GM12891 (cell line): ENCODE measurements at regions not wholly inside any gene's neighbourhood (a gene's known extent, or its start where the extent isn't known, plus 50 kb on each side); places are given as distances from the start of the nearest gene placed in this dataset.

Experiments
- POLR2A ChIP-seq: IDR thresholded peaks from 2 replicates; pipeline ENCODE4 v1.6.1; 2011; ENCODE audit warnings: low read depth, low read length, control low read depth
- POLR2AphosphoS5 ChIP-seq: IDR thresholded peaks from 2 replicates; pipeline ENCODE4 v1.6.1; 2011; ENCODE audit warnings: low read depth, low read length, control low read depth

DNA sequence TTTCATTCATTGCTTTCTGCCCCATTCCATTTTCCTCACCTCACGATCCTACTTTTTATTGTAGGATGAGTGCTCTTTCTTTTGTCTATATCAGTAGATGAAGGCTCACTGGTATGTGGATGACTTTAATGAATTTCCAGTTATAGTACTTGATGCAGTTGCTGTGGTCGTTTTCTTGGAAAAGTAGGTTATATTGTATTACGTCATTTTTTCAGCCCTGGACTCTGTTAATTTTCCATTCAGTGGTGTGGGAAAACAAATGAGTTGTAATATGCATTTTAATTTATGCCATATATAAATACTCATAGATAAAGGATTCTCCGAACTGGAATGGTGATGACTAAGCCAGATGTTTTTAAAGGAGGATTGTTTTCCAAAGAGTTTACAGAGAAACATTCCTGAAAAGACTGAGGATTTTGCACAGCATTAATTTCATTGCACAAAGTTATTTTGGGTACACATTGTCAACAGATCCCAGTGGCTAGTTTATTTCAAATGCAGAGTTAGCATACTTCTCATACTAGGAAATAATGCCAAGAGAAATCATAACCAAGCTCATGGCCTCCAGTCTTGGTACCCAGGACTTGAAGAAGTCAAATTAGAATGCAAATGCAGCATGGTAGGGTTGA lies 189.7 kb downstream of the PAX3 start:
- no peak for TF ChIP-seq POLR2A
- no peak for TF ChIP-seq POLR2AphosphoS5
